IMR-90 (cell line): ENCODE measurements at regions not wholly inside any gene's neighbourhood (a gene's known extent, or its start where the extent isn't known, plus 50 kb on each side); places are given as distances from the start of the nearest gene placed in this dataset.

Source experiments
- ATAC-seq: fragments of 200-7000 bp; cut with Tn5 transposase; 2 replicates; pipeline ENCODE4 v1.9.1; 2020; ENCODE audit warnings: low read depth, mild to moderate bottlenecking, moderate library complexity
- BruUV-seq: library from RNA; stranded (reverse); fragments of 400-500 nt; replicated peaks from 2 replicates; lab custom pipeline; 2021; lab: Mats Ljungman, UMichigan
- CTCF ChIA-PET: fragments of 300-600 bp; formaldehyde crosslinking; extraction: SDS; loops from one replicate; lab custom pipeline; 2021; ENCODE audit warnings: antibody characterized with exemption; lab: Yijun Ruan, JAX
- POLR2A ChIA-PET: fragments of 300-600 bp; sonication (Branson Sonifier 250); formaldehyde crosslinking; loops from one replicate; lab custom pipeline; 2022; ENCODE audit warnings: antibody characterized with exemption; ENCODE audit not compliant: unreplicated experiment; lab: Charles Lee
- DNase-seq: peaks from one replicate; pipeline ENCODE4 v3.0.0; 2013
- H2AFZ ChIP-seq: replicated peaks from 2 replicates; pipeline ENCODE3; 2013; ENCODE audit warnings: low read length, mild to moderate bottlenecking; ENCODE audit not compliant: poor library complexity
- H2AK5ac ChIP-seq: 2 replicates; pipeline ENCODE4 v1.6.1; 2013; ENCODE audit warnings: low read depth, low read length, inconsistent platforms
- H2AK9ac ChIP-seq: replicated peaks from 2 replicates; pipeline ENCODE3; 2013; ENCODE audit warnings: mild to moderate bottlenecking, low read depth, low read length, moderate library complexity; ENCODE audit not compliant: poor library complexity
- H2BK120ac ChIP-seq: 2 replicates; pipeline ENCODE4 v1.6.1; 2013; ENCODE audit warnings: low read depth, low read length, inconsistent platforms
- H2BK15ac ChIP-seq: 3 replicates; pipeline ENCODE4 v1.6.1; 2013; ENCODE audit warnings: low read depth, low read length, inconsistent platforms
- H2BK20ac ChIP-seq: 2 replicates; pipeline ENCODE4 v1.6.1; 2013; ENCODE audit warnings: low read depth, mild to moderate bottlenecking, inconsistent platforms, low read length, moderate library complexity
- H2BK5ac ChIP-seq: 2 replicates; pipeline ENCODE4 v1.6.1; 2013; ENCODE audit warnings: mild to moderate bottlenecking, low read depth, low read length, inconsistent platforms; ENCODE audit not compliant: poor library complexity, severe bottlenecking
- H3K14ac ChIP-seq: replicated peaks from 2 replicates; pipeline ENCODE4 v1.6.1; 2013; ENCODE audit warnings: low read depth, low read length, inconsistent platforms
- H3K18ac ChIP-seq: 2 replicates; pipeline ENCODE4 v1.6.1; 2013; ENCODE audit warnings: low read depth, low read length, control low read depth
- H3K23ac ChIP-seq: 2 replicates; pipeline ENCODE4 v1.6.1; 2013; ENCODE audit warnings: low read depth, low read length, inconsistent platforms
- H3K27ac ChIP-seq: 2 replicates; pipeline ENCODE4 v1.5.1; 2013; ENCODE audit warnings: mild to moderate bottlenecking, control low read depth, low read length; ENCODE audit not compliant: insufficient read depth
- H3K27me3 ChIP-seq: 2 replicates; pipeline ENCODE4 v1.6.1; 2013; ENCODE audit warnings: low read length; ENCODE audit not compliant: control insufficient read depth, insufficient read depth
- H3K36me3 ChIP-seq: 2 replicates; pipeline ENCODE4 v1.6.1; 2013; ENCODE audit warnings: low read length, mixed read lengths; ENCODE audit not compliant: control insufficient read depth, insufficient read depth
- H3K4ac ChIP-seq: 2 replicates; pipeline ENCODE4 v1.6.1; 2013; ENCODE audit warnings: low read depth, low read length, inconsistent platforms
- H3K4me1 ChIP-seq: 2 replicates; pipeline ENCODE4 v1.6.1; 2013; ENCODE audit warnings: low read length, mixed read lengths; ENCODE audit not compliant: control insufficient read depth, insufficient read depth
- H3K4me2 ChIP-seq: 2 replicates; pipeline ENCODE4 v1.6.1; 2013; ENCODE audit warnings: low read depth, mild to moderate bottlenecking, control low read depth, low read length, moderate library complexity
- H3K4me3 ChIP-seq: 2 replicates; pipeline ENCODE4 v1.5.1; 2013; ENCODE audit warnings: low read depth, mild to moderate bottlenecking, control low read depth, low read length, moderate library complexity; ENCODE audit not compliant: insufficient read depth
- H3K56ac ChIP-seq: 2 replicates; pipeline ENCODE4 v1.6.1; 2013; ENCODE audit warnings: low read length, inconsistent platforms; ENCODE audit not compliant: insufficient read depth; ENCODE audit errors: extremely low read depth
- H3K79me1 ChIP-seq, 2 experiments: 2 replicates each; pipeline ENCODE4 v1.6.1; 2013; ENCODE audit warnings: low read length in 2 of 2, inconsistent platforms in 1 of 2, low read depth in 1 of 2
- H3K9ac ChIP-seq: 2 replicates; pipeline ENCODE4 v1.6.1; 2013; ENCODE audit warnings: low read depth, low read length, control low read depth
- H3K9me1 ChIP-seq: 2 replicates; pipeline ENCODE4 v1.6.1; 2013; ENCODE audit warnings: low read length, inconsistent platforms; ENCODE audit not compliant: insufficient read depth
- H3K9me3 ChIP-seq: 2 replicates; pipeline ENCODE4 v1.6.1; 2013; ENCODE audit warnings: low read length; ENCODE audit not compliant: control insufficient read depth, insufficient read depth
- H4K20me1 ChIP-seq: 2 replicates; pipeline ENCODE4 v1.6.1; 2013; ENCODE audit warnings: low read length, inconsistent platforms; ENCODE audit not compliant: insufficient read depth
- H4K5ac ChIP-seq: 2 replicates; pipeline ENCODE4 v1.6.1; 2013; ENCODE audit warnings: mild to moderate bottlenecking, low read depth, low read length, control low read depth
- H4K8ac ChIP-seq, 2 experiments: 2 replicates each; pipeline ENCODE4 v1.6.1; 2013; ENCODE audit warnings: low read depth in 2 of 2, low read length in 2 of 2, control low read depth in 1 of 2, inconsistent platforms in 1 of 2
- H4K91ac ChIP-seq: 2 replicates; pipeline ENCODE4 v1.6.1; 2013; ENCODE audit warnings: low read depth, low read length, inconsistent platforms; ENCODE audit not compliant: insufficient read depth
- CEBPB ChIP-seq: IDR thresholded peaks from 2 replicates; pipeline ENCODE4 v1.6.1; 2012; ENCODE audit warnings: low read depth, low read length, improper control_type of control experiment
- CTCF ChIP-seq: conservative IDR thresholded peaks from 2 replicates; pipeline ENCODE4 v1.5.1; 2012; ENCODE audit warnings: mild to moderate bottlenecking, low read depth, low read length, improper control_type of control experiment
- FOS ChIP-seq: fragments of 150-350 bp; IDR thresholded peaks from 2 replicates; pipeline ENCODE4 v1.6.1; 2016; ENCODE audit warnings: low read depth, low read length
- MAFK ChIP-seq: IDR thresholded peaks from 2 replicates; pipeline ENCODE4 v1.6.1; 2012; ENCODE audit warnings: low read depth, low read length, improper control_type of control experiment
- MAZ ChIP-seq: IDR thresholded peaks from 2 replicates; pipeline ENCODE4 v1.6.1; 2012; ENCODE audit warnings: low read depth, mild to moderate bottlenecking, low read length, improper control_type of control experiment, moderate library complexity, borderline replicate concordance
- MXI1 ChIP-seq: IDR thresholded peaks from 2 replicates; pipeline ENCODE4 v1.6.1; 2012; ENCODE audit warnings: low read depth, mild to moderate bottlenecking, low read length, moderate library complexity, borderline replicate concordance
- RAD21 ChIP-seq: IDR thresholded peaks from 2 replicates; pipeline ENCODE4 v1.6.1; 2012; ENCODE audit warnings: low read length, improper control_type of control experiment
- RFX5 ChIP-seq: IDR thresholded peaks from 2 replicates; pipeline ENCODE4 v1.8.0; 2012; ENCODE audit warnings: low read depth, mild to moderate bottlenecking, low read length, moderate library complexity
- USF2 ChIP-seq: fragments of 150-350 bp; IDR thresholded peaks from 2 replicates; pipeline ENCODE4 v1.6.1; 2017; ENCODE audit warnings: mild to moderate bottlenecking, antibody characterized with exemption, low read length, low read depth
- WGBS, 2 experiments: methylation state at CpG; one replicate each; pipeline versions ENCODE4 v1.1.5 to v1.1.7; 2013; ENCODE audit warnings: missing lambda C conversion rate in 2 of 2; ENCODE audit not compliant: insufficient read length in 1 of 2; ENCODE audit errors: extremely low coverage in 2 of 2; 5-methylcytosine and 5-hydroxymethylcytosine counted together
- dilution Hi-C: fragments of 300-500 bp; cut with HindIII; formaldehyde crosslinking; loops from one replicate; pipeline ENCODE4 v1.14.3; 2018; ENCODE audit warnings: low sequenced_read_pairs; ENCODE audit not compliant: unreplicated experiment
- in situ Hi-C: fragments of 300-500 bp; cut with MboI; formaldehyde crosslinking; loops from 3 replicates; pipeline ENCODE4 v1.14.3; 2019; ENCODE audit warnings: low sequenced_read_pairs, inconsistent platforms, mixed read lengths
- intact Hi-C: fragments of 100-400 bp; cut with micrococcal nuclease; formaldehyde crosslinking; loops from 2 replicates; pipeline ENCODE4 v1.10.0; 2022

GRCh38 chr5:36796155-36796554 lies 80.4 kb upstream of the NIPBL start:
- no peak overlapping the region for H3K14ac ChIP-seq
- no peak overlapping the region for H2AK5ac ChIP-seq
- H2AFZ ChIP-seq = no peak overlapping the region
- no peak overlapping the region for H3K4ac ChIP-seq
- no peak overlapping the region for H3K9ac ChIP-seq
- no peak overlapping the region for H2BK120ac ChIP-seq
- WGBS, 2 experiments = 20% methylated on average over 1 of the region's 3 CpGs; no CpG with 5 or more reads in 1 of the 2 experiments
- H3K4me1 ChIP-seq = no peaks in the 10 kb centered on the region
- DNase-seq (no peak), ATAC-seq (no peak)
- intact Hi-C loops (no loop called here), in situ Hi-C loops (no loop called here), dilution Hi-C loops (no loop called here)
- TF ChIP-seq CEBPB (no peak), MAZ (no peak), RAD21 (no peak), MXI1 (no peak), CTCF (no peak), FOS (no peak), USF2 (no peak), MAFK (no peak), RFX5 (no peak)
- H3K4me3 ChIP-seq = no peak overlapping the region
- no peak overlapping the region for H4K5ac ChIP-seq
- H3K9me1 ChIP-seq = no peaks in the 10 kb centered on the region
- H3K36me3 ChIP-seq = no peaks in the 10 kb centered on the region
- H3K9me3 ChIP-seq = no peaks in the 10 kb centered on the region
- no peak overlapping the region for H4K91ac ChIP-seq
- ChIA-PET CTCF (no interaction called here), POLR2A (no interaction called here)
- H3K27me3 ChIP-seq = peaks cover 3% of the 10 kb centered on the region; the same call in 1 of the 2 replicates
- no peak overlapping the region for H4K8ac ChIP-seq
- H2BK20ac ChIP-seq = no peak overlapping the region
- H4K20me1 ChIP-seq = no peaks in the 10 kb centered on the region
- no peaks in the 10 kb centered on the region for H3K79me1 ChIP-seq
- peak overlapping the region; percentile 54; the same call in 1 of the 2 replicates for H3K4me2 ChIP-seq
- H2AK9ac ChIP-seq = no peak overlapping the region
- H3K56ac ChIP-seq = no peak overlapping the region
- H3K27ac ChIP-seq = no peak overlapping the region
- H3K23ac ChIP-seq = no peak overlapping the region
- no TSS peak for BruUV-seq
- no peak overlapping the region for H2BK5ac ChIP-seq
- H2BK15ac ChIP-seq = no peak overlapping the region
- no peak overlapping the region for H3K18ac ChIP-seq
